LNCAP (cell line): ENCODE measurements at regions not wholly inside any gene's neighbourhood (a gene's known extent, or its start where the extent isn't known, plus 50 kb on each side); places are given as distances from the start of the nearest gene placed in this dataset.

Experiments
- CTCF ChIP-seq: fragments of 450-650 bp; IDR thresholded peaks from 2 replicates; pipeline ENCODE4 v1.5.1; 2017; ENCODE audit warnings: mild to moderate bottlenecking

DNA sequence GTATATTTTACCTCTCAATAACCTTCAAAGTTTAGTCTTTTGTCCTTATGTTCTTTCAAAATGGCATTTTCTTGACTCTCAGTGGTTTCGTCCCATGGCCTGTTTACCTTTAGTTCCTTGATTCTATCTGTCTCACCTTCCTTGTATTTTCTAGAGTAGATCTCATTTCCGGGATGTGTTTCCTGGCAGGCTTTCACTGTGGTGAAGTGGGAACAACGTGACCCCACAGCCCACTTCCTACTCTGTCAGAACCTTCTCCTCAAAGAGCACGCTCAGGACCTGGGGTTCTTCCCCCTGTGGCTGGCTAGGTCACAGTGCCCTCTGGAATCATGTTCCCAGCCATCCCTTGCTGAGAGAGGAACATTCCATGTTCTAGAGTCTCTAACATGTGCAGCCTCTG, 129.9 kb upstream of the ZNF32 start:
- TF ChIP-seq CTCF = no peak

GRCh38 chr10:43775384-43775783, 126.7 kb upstream of the ZNF32 start:
- TF ChIP-seq CTCF = no peak

GRCh38 chr10:43774234-43774769, 125.6 kb upstream of the ZNF32 start:
- no peak for TF ChIP-seq CTCF

DNA sequence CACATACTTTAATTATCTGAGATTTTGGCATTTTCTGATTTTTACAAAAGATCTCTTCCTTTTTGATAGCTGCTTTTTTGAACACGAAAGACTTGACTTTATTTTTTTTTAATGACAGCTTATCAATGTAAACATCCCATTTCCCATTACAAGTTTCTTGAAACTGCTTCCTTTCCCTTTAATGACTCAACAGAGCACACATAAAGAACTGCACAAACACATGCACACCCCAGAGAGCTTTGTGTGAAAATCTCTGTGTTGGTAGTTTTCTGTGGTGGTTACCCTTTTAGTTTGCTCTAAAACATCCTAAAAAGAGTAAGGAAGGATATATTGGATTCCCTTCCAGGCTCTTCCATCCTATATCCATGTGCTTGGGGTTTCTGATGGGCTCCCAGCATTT, 125.1 kb upstream of the ZNF32 start:
- TF ChIP-seq CTCF = no peak

DNA sequence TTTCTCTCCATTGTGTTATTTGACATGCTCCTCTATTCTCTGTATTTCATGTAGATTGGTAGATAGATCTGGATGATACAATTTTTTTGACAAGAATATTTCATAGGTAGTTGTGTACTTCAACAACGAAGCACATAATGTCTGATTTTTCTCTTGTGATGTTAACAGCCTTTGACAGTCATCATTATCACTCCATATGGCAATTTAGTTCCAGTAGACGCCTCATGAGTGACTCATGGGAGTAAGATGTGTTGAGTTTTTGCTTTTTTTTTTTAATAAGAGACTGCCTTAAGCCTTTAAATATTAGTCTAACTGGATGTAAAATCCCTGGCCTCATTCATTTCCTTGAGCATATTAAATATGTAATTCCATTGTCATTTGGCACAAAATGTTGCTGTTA, 123.5 kb upstream of the ZNF32 start:
- no peak for TF ChIP-seq CTCF

DNA sequence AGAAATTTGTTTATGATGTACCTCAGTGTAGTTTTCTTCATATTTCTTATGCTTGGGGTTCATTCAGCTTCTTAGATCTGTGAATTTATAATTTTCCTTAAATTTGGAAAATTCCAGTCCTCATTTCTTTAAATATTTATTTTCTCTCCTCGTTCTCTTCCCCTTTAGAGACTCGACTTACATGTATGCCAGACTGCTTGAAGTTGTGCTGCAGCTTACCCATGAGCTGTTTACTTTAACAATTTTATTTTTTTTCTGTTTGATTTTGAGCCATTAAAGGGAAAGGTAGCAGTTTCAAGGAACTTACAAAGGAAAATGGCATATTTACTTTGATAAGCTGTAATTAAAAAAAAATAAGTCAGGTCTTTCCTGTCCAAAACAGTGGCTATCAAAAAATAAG, 123.0 kb upstream of the ZNF32 start:
- TF ChIP-seq CTCF = no peak

DNA sequence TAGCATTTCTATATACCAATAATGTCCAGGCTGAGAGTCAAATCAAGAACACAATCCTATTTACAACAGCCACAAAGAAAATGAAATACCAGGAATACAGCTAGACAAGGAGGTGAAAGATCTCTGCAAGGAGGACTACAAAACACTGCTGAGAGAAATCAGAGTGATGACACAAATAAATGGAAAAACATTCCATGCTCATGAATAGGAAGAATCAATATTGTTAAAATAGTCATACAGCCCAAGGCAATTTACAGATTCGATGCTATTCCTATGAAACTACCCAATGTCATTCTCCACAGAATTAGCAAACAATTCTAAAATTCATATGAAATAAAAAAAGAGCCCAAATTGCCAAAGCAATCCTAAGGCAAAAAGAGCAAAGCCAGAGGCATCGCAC, 116.8 kb upstream of the ZNF32 start:
- TF ChIP-seq CTCF = no peak

- TF ChIP-seq CTCF = no peak
Measured at GRCh38 chr10:43763846-43764245, 115.2 kb upstream of the ZNF32 start.
